Adrenal gland (tissue), 5 donors: ENCODE measurements at regions not wholly inside any gene's neighbourhood (a gene's known extent, or its start where the extent isn't known, plus 50 kb on each side); places are given as distances from the start of the nearest gene placed in this dataset.

Experiments used
- POLR2A ChIP-seq, 2 donors: fragments of 450-650 bp; IDR thresholded peaks; one replicate each; pipeline ENCODE4 v1.6.1; 2017; ENCODE audit warnings: antibody characterized with exemption in 2 of 2, mild to moderate bottlenecking in 2 of 2, moderate library complexity in 1 of 2
- TF ChIP-seq, protein P1 (sequence below), 6 experiments: fragments of 450-650 bp in 4 of 6; fragments of 200-600 bp in 2 of 6; sonication (generic) in 1 of 6; IDR thresholded peaks; 1 replicate in 5 of 6; 2 replicates in 1 of 6; pipeline versions ENCODE4 v1.5.1 to v1.8.0; 2016 to 2021; ENCODE audit warnings: antibody characterized with exemption in 6 of 6, mild to moderate bottlenecking in 2 of 6, moderate library complexity in 1 of 6
- donor health status: DM: no; HTN: no; CAD: no.

DNA sequence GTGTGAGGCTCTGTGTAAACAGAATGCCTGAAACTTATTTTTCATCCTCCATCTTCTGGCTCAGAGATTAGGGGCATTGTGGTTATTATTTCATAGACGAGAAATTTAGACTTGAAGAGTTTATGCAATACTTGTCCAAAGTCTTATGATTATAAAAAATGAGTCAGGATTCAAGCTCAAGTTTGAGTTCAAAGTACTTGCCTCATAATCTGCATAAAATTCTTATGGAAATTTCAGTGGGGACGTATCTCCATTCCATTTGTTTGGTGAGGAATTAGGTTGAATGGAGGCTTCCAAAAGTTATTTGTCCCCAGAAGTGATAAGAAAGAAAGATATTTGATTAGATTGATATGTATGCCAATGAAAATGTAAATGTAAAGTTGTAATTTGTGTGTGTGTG is 93.7 kb upstream of the CLVS2 start:
- TF ChIP-seq, protein P1, sequence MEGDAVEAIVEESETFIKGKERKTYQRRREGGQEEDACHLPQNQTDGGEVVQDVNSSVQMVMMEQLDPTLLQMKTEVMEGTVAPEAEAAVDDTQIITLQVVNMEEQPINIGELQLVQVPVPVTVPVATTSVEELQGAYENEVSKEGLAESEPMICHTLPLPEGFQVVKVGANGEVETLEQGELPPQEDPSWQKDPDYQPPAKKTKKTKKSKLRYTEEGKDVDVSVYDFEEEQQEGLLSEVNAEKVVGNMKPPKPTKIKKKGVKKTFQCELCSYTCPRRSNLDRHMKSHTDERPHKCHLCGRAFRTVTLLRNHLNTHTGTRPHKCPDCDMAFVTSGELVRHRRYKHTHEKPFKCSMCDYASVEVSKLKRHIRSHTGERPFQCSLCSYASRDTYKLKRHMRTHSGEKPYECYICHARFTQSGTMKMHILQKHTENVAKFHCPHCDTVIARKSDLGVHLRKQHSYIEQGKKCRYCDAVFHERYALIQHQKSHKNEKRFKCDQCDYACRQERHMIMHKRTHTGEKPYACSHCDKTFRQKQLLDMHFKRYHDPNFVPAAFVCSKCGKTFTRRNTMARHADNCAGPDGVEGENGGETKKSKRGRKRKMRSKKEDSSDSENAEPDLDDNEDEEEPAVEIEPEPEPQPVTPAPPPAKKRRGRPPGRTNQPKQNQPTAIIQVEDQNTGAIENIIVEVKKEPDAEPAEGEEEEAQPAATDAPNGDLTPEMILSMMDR (IDR thresholded peaks at IDR 0.05): no peak
- TF ChIP-seq POLR2A (IDR thresholded peaks at IDR 0.05): no peak
